ENCODE measurements at regions not wholly inside any gene's neighbourhood (a gene's known extent, or its start where the extent isn't known, plus 50 kb on each side); places are given as distances from the start of the nearest gene placed in this dataset.

DNA sequence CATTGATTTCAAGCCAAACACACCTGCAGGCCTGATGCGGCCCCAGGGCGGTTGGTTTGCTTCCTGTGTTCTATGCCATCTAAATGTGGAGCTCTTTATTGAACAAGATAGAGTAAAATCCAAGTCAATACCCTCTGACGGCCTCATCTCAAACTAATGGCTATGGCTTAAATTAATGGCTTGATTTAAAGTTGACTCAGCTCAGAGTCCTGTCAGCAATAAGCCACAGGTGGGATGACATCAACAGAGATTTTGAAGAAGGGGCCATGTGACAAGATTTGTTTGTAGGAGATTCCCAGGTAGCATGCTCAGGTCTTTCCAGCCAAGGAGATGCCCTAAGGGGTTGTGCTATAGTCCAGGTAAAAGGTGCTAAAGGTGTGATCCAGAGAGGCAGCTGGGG is 66.7 kb upstream of the ZNF32 start:
- POLR2A ChIA-PET = no interaction called here
- Histone ChIP-seq H3K36me3 (ENCODE audit: control insufficient read depth, insufficient read depth, low read length) (no peaks in the 10 kb centered on the region), H3K27me3 (ENCODE audit: control insufficient read depth, insufficient read depth, low read length) (no peaks in the 10 kb centered on the region), H3K4me3 (ENCODE audit: low read depth, low read length) (no peak overlapping the region)
- no peak for DNase-seq (ENCODE audit: low read depth)
- CTCF ChIA-PET = interaction anchor here (0.9 kb wide), 1 partner anchor 9 kb away, joined by 3 read pairs; no protein-coding TSS in a partner anchor
- TF ChIP-seq, protein P1, sequence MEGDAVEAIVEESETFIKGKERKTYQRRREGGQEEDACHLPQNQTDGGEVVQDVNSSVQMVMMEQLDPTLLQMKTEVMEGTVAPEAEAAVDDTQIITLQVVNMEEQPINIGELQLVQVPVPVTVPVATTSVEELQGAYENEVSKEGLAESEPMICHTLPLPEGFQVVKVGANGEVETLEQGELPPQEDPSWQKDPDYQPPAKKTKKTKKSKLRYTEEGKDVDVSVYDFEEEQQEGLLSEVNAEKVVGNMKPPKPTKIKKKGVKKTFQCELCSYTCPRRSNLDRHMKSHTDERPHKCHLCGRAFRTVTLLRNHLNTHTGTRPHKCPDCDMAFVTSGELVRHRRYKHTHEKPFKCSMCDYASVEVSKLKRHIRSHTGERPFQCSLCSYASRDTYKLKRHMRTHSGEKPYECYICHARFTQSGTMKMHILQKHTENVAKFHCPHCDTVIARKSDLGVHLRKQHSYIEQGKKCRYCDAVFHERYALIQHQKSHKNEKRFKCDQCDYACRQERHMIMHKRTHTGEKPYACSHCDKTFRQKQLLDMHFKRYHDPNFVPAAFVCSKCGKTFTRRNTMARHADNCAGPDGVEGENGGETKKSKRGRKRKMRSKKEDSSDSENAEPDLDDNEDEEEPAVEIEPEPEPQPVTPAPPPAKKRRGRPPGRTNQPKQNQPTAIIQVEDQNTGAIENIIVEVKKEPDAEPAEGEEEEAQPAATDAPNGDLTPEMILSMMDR (IDR thresholded peaks at IDR 0.05; ENCODE audit: insufficient read depth, low read depth, low read length) = no peak

DNA sequence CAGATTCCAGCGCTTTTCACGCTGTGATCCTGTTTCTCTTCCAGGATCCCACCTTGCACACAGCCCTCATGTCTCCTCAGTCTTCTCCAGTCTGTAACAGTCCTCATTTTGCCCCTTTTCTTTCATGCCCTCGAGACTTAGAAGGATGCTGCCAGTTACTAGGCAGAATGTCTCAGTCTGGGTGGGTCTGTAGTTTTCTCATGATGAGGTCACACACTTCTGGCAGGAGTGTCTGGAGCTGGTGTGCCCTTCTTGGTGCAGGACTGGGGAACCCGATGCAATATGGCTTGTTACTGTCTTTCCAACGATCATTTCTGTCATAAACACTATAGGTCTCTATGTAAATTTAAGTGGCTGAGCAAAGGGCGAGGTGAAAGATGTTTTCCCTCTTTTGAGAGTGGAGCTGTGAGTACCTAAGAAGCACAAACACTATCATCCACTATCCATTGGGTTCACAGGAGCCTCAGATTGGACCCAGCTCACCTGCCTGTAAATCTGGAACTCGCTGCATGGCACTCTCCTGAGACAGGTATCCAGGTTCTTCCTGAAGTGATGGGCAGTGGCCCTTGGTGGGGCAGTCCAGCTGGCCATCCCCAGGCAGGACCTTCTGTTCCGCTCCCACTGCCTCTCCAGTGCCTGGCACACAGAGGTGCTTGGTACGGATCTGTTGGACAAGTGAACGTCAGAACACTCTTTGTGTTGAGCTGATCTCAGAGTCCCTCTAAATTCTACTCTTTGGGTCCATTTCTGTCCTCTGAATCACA is 64.3 kb upstream of the ZNF32 start:
- H3K4me3 ChIP-seq (ENCODE audit: low read depth, low read length) = no peak overlapping the region
- H3K36me3 ChIP-seq (ENCODE audit: control insufficient read depth, insufficient read depth, low read length) = no peaks in the 10 kb centered on the region
- no peaks in the 10 kb centered on the region for H3K27me3 ChIP-seq (ENCODE audit: control insufficient read depth, insufficient read depth, low read length)
- TF ChIP-seq, protein P1 (IDR thresholded peaks at IDR 0.05; ENCODE audit: insufficient read depth, low read depth, low read length) = no peak
- ChIA-PET CTCF (interaction anchor here (1.0 to 1.5 kb wide), 2 partner anchors 11 to 674 kb away, joined by 3 read pairs; no protein-coding TSS in a partner anchor), POLR2A (no interaction called here)
- no peak for DNase-seq (ENCODE audit: low read depth)

DNA sequence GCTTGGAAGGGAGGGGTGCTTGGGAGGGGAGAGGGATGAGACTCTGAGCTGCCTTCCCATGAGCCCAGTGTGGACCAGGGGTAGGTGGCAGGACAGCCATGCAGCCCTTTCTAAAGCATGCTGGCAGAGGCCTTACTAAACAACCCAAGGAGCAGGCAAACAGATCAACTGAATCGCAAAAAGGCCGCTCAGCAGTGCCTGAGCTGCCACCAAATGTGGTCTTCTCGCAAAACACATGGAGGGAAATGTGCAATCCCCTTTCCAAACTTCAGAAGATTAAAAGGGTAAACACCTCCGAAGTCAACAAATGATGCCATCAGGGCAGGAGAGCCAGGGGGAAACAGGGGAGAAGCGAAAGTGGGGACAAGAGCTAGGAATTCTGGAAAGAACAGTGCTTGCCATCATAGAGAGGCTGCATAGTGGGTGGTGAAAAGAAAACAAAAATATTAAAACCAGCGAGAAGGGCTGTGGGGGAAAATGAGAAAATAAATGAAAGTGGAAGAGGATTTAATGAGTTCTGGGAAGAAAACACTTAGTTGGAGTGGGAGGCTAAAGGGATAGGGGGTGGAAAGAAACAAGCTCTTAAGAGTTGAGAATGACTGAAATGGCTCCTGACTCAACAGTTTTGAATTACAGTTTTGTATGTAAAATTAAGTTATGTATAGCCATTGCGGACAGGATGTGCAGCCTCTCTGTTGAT is 62.2 kb upstream of the ZNF32 start:
- ChIA-PET POLR2A (no interaction called here), CTCF (interaction anchor here (1.5 kb wide), 1 partner anchor 13 kb away, joined by 5 read pairs; no protein-coding TSS in a partner anchor)
- TF ChIP-seq, protein P1 (IDR thresholded peaks at IDR 0.05; ENCODE audit: insufficient read depth, low read depth, low read length) = no peak
- DNase-seq (ENCODE audit: low read depth) = no peak
- H3K4me3 ChIP-seq (ENCODE audit: low read depth, low read length) = no peak overlapping the region
- H3K27me3 ChIP-seq (ENCODE audit: control insufficient read depth, insufficient read depth, low read length) = no peaks in the 10 kb centered on the region
- no peaks in the 10 kb centered on the region for H3K36me3 ChIP-seq (ENCODE audit: control insufficient read depth, insufficient read depth, low read length)

DNA sequence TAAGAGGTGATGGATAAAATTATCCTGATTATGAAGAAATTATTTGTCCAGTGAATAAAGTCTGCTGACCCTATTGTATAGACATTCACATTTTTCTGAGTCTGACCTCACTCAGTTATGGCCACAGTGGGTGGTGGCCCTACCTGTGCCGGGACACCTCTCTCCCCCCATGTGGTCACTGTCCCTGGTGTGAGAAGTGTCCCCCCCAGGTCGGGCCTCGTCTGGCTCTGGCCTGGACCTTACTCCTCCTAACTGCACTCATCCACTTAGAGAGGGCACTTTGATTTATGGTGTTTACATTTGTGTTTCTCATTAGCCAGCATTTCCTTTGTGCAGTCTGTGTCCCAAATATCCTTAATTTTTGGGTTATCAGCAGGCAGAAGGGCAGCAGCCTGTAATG is 59.6 kb upstream of the ZNF32 start:
- TF ChIP-seq, protein P1 (IDR thresholded peaks at IDR 0.05; ENCODE audit: insufficient read depth, low read depth, low read length) = no peak
- H3K27me3 ChIP-seq (ENCODE audit: control insufficient read depth, insufficient read depth, low read length) = no peaks in the 10 kb centered on the region
- no peak for DNase-seq (ENCODE audit: low read depth)
- ChIA-PET POLR2A (no interaction called here), CTCF (interaction anchor here (0.8 kb wide), 1 partner anchor 1156 kb away, joined by 3 read pairs; no protein-coding TSS in a partner anchor)
- no peaks in the 10 kb centered on the region for H3K36me3 ChIP-seq (ENCODE audit: control insufficient read depth, insufficient read depth, low read length)
- H3K4me3 ChIP-seq (ENCODE audit: low read depth, low read length) = no peak overlapping the region

DNA sequence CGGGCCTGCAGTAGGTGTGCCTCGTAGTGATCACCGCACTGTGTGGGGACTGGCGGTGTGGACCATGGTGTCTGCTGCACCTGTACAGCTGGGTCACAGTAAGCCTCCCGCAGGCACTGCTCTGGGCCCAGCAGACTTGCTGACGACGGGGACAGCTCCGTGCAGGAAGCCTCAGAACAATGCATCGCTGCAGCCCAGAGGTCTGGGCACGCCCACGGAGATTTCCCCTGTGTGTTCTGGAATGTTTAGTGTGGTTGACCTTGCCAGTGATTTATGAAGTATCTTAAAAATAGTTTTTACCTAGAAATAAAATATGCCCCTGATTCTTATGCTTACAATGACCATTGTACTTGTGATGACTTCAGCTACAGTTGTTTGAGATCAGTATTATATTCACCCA is 59.1 kb upstream of the ZNF32 start:
- CTCF ChIA-PET = interaction anchor here (0.8 kb wide), 1 partner anchor 1157 kb away, joined by 3 read pairs; no protein-coding TSS in a partner anchor
- TF ChIP-seq, protein P1 (IDR thresholded peaks at IDR 0.05; ENCODE audit: insufficient read depth, low read depth, low read length) = no peak
- H3K27me3 ChIP-seq (ENCODE audit: control insufficient read depth, insufficient read depth, low read length) = no peaks in the 10 kb centered on the region
- no peak overlapping the region for H3K4me3 ChIP-seq (ENCODE audit: low read depth, low read length)
- POLR2A ChIA-PET = no interaction called here
- H3K36me3 ChIP-seq (ENCODE audit: control insufficient read depth, insufficient read depth, low read length) = no peaks in the 10 kb centered on the region
- DNase-seq (ENCODE audit: low read depth) = no peak
